KMS-11 (cell line): ENCODE measurements at regions not wholly inside any gene's neighbourhood (a gene's known extent, or its start where the extent isn't known, plus 50 kb on each side); places are given as distances from the start of the nearest gene placed in this dataset.
"Not testable (repeated sequence)": the region's sequence is repeated elsewhere in the genome, so short reads cannot be mapped to it uniquely, and the experiment has no call there.

Source experiments
- H2AFZ ChIP-seq: fragments of 200-600 bp; sonication (generic); 2 replicates; pipeline ENCODE4 v1.6.1; 2016; ENCODE audit warnings: antibody characterized with exemption, mixed run types, low read depth
- H3K27ac ChIP-seq: fragments of 200-600 bp; sonication (generic); 2 replicates; pipeline ENCODE4 v1.6.1; 2016; ENCODE audit warnings: mild to moderate bottlenecking, mixed run types
- H3K27me3 ChIP-seq: fragments of 200-600 bp; sonication (generic); 2 replicates; pipeline ENCODE4 v1.6.1; 2017; ENCODE audit warnings: mild to moderate bottlenecking, low read depth, mixed run types, moderate library complexity; ENCODE audit not compliant: insufficient read depth
- H3K36me3 ChIP-seq: fragments of 200-600 bp; sonication (generic); 2 replicates; pipeline ENCODE4 v1.6.1; 2017; ENCODE audit warnings: mild to moderate bottlenecking, mixed run types; ENCODE audit not compliant: insufficient read depth
- H3K4me1 ChIP-seq: fragments of 200-600 bp; sonication (generic); 2 replicates; pipeline ENCODE4 v1.6.1; 2016; ENCODE audit warnings: mild to moderate bottlenecking, low read depth, mixed run types; ENCODE audit not compliant: poor library complexity, severe bottlenecking
- H3K4me2 ChIP-seq: fragments of 200-600 bp; sonication (generic); 2 replicates; pipeline ENCODE4 v1.7.0; 2016; ENCODE audit warnings: mild to moderate bottlenecking, mixed run types
- H3K4me3 ChIP-seq: fragments of 200-600 bp; sonication (generic); IDR thresholded peaks from 2 replicates; pipeline ENCODE4 v1.6.1; 2017; ENCODE audit warnings: low read depth, low read length, mixed read lengths; ENCODE audit not compliant: insufficient read depth
- H3K79me2 ChIP-seq: fragments of 200-600 bp; sonication (generic); 2 replicates; pipeline ENCODE4 v1.6.1; 2016; ENCODE audit warnings: low read depth, mixed run types; ENCODE audit not compliant: insufficient read depth
- H3K9ac ChIP-seq: fragments of 200-600 bp; sonication (generic); 2 replicates; pipeline ENCODE4 v1.6.1; 2016; ENCODE audit warnings: mild to moderate bottlenecking, mixed run types
- H4K20me1 ChIP-seq: fragments of 200-600 bp; sonication (generic); 2 replicates; pipeline ENCODE4 v1.6.1; 2016; ENCODE audit warnings: mild to moderate bottlenecking, mixed run types; ENCODE audit not compliant: insufficient read depth
- CTCF ChIP-seq: fragments of 200-600 bp; sonication (generic); conservative IDR thresholded peaks from 2 replicates; pipeline ENCODE4 v1.6.1; 2017; ENCODE audit warnings: low read depth, mild to moderate bottlenecking, antibody characterized with exemption, low read length, moderate library complexity, mixed read lengths

GRCh38 chr4:10388146-10388545, 69.1 kb downstream of the ZNF518B start:
- H3K36me3 ChIP-seq, H3K4me1 ChIP-seq, H4K20me1 ChIP-seq, H3K27me3 ChIP-seq, H2AFZ ChIP-seq, H3K4me3 ChIP-seq, H3K79me2 ChIP-seq, H3K27ac ChIP-seq, H3K9ac ChIP-seq, H3K4me2 ChIP-seq: not testable (repeated sequence)

- TF ChIP-seq CTCF, result no peak
- no peak overlapping the region for H3K4me3 ChIP-seq
- H3K9ac ChIP-seq, result no peak overlapping the region
- H4K20me1 ChIP-seq, result no peaks in the 10 kb centered on the region
- H3K4me1 ChIP-seq, result no peaks in the 10 kb centered on the region
- H3K27me3 ChIP-seq, result no peaks in the 10 kb centered on the region
- H3K79me2 ChIP-seq, result no peaks in the 10 kb centered on the region
- H3K36me3 ChIP-seq, result no peaks in the 10 kb centered on the region
- H2AFZ ChIP-seq, result no peak overlapping the region
- H3K27ac ChIP-seq, result no peak overlapping the region
- no peak overlapping the region for H3K4me2 ChIP-seq
Measured at GRCh38 chr4:10385994-10386394, 71.2 kb downstream of the ZNF518B start.

GRCh38 chr4:10384974-10385373, 72.3 kb downstream of the ZNF518B start:
- Histone ChIP-seq H3K79me2 (no peaks in the 10 kb centered on the region), H3K27ac (no peak overlapping the region), H3K9ac (no peak overlapping the region), H2AFZ (no peak overlapping the region), H4K20me1 (no peaks in the 10 kb centered on the region), H3K4me2 (no peak overlapping the region), H3K27me3 (no peaks in the 10 kb centered on the region), H3K4me3 (no peak overlapping the region), H3K36me3 (no peaks in the 10 kb centered on the region), H3K4me1 (no peaks in the 10 kb centered on the region)
- no peak for TF ChIP-seq CTCF

GRCh38 chr4:10383417-10383816, 73.8 kb downstream of the ZNF518B start:
- Histone ChIP-seq H3K27ac (no peak overlapping the region), H3K4me1 (no peaks in the 10 kb centered on the region), H2AFZ (no peak overlapping the region), H3K9ac (no peak overlapping the region), H3K79me2 (no peaks in the 10 kb centered on the region), H4K20me1 (no peaks in the 10 kb centered on the region), H3K27me3 (no peaks in the 10 kb centered on the region), H3K4me2 (no peak overlapping the region), H3K4me3 (no peak overlapping the region), H3K36me3 (no peaks in the 10 kb centered on the region)
- TF ChIP-seq CTCF, result no peak

GRCh38 chr4:10382171-10382570, 75.1 kb downstream of the ZNF518B start:
- not testable (repeated sequence) for H3K9ac ChIP-seq, H3K4me3 ChIP-seq, H3K27me3 ChIP-seq, H4K20me1 ChIP-seq, H3K36me3 ChIP-seq, H3K4me2 ChIP-seq, H3K27ac ChIP-seq, H2AFZ ChIP-seq, H3K4me1 ChIP-seq, H3K79me2 ChIP-seq
